Peyer's patch (tissue), 4 donors: ENCODE measurements at regions not wholly inside any gene's neighbourhood (a gene's known extent, or its start where the extent isn't known, plus 50 kb on each side); places are given as distances from the start of the nearest gene placed in this dataset.

Experiments used
- DNase-seq, 3 donors: peaks; one replicate each; pipeline ENCODE4 v3.0.0-alpha.2; 2017 to 2019
- H3K27ac ChIP-seq, 4 donors: fragments of 200-600 bp; sonication (generic); one replicate each; pipeline ENCODE4 v1.5.1; 2016 to 2019
- H3K27me3 ChIP-seq, 2 donors: fragments of 200-600 bp; sonication (generic); one replicate each; pipeline ENCODE4 v1.5.1; 2019
- H3K36me3 ChIP-seq, 3 donors: fragments of 200-600 bp; sonication (generic); one replicate each; pipeline ENCODE4 v1.5.1; 2016 to 2019
- H3K4me1 ChIP-seq, 4 donors: fragments of 200-600 bp; sonication (generic); one replicate each; pipeline ENCODE4 v1.5.1; 2016 to 2019
- H3K4me3 ChIP-seq, 4 donors: fragments of 200-600 bp; sonication (generic); 1 replicate in 3 of 4; 2 replicates in 1 of 4; pipeline ENCODE4 v1.5.1; 2016 to 2019; ENCODE audit warnings: mild to moderate bottlenecking in 1 of 4
- H3K9me3 ChIP-seq, 4 donors: fragments of 200-600 bp; sonication (generic); one replicate each; pipeline ENCODE4 v1.5.1; 2016 to 2019; ENCODE audit warnings: mild to moderate bottlenecking in 1 of 4
- POLR2A ChIP-seq, 2 donors: fragments of 450-650 bp; IDR thresholded peaks; one replicate each; pipeline ENCODE4 v1.5.1; 2017; ENCODE audit warnings: antibody characterized with exemption in 2 of 2, mild to moderate bottlenecking in 2 of 2, moderate library complexity in 2 of 2
- TF ChIP-seq, protein P1 (sequence below), 6 experiments: fragments of 450-650 bp in 4 of 6; fragments of 200-600 bp in 2 of 6; sonication (generic) in 1 of 6; IDR thresholded peaks; one replicate each; pipeline ENCODE4 v1.5.1; 2017 to 2019; ENCODE audit warnings: antibody characterized with exemption in 6 of 6, mild to moderate bottlenecking in 3 of 6, moderate library complexity in 1 of 6

DNA sequence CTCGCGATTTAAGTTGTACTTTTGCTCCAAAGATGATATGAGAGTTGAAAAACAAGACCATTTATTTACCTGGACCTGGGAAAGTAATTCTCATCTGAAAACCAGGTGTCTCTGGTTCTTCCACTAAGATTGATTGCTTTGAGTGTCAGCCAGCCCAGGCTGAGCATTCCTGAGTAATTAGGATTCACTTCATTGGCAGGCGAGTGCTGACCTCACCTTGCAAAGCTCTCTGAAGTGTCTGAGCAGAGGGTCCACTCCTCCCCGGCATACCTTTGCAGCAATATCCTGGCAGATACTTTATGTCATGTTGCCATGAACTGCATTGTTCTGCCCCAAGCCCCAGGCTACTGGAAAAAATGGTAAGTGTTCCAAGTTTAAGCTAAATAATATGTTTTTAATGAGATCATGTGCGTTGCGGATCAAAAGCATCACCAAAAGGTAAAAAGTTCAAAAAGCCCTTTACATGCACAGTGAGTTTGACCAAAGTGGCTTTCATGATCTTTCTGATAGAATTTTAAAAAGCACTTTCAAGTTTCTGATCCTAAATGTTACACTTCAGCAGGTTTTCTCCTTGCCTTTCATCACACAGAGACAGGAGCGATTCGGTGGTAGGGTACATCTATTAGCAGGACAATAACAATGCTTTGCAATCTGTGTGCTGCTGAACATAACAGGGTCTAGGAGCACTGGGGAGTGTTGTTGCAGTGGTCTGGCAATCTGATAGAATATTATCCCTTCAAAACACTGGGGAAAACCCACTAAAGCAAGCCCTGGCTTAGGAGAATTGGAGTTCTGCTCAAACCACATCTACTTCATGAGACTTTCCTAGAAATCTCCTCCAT lies 127.8 kb upstream of the EEF1E1 start:
- TF ChIP-seq, protein P1, sequence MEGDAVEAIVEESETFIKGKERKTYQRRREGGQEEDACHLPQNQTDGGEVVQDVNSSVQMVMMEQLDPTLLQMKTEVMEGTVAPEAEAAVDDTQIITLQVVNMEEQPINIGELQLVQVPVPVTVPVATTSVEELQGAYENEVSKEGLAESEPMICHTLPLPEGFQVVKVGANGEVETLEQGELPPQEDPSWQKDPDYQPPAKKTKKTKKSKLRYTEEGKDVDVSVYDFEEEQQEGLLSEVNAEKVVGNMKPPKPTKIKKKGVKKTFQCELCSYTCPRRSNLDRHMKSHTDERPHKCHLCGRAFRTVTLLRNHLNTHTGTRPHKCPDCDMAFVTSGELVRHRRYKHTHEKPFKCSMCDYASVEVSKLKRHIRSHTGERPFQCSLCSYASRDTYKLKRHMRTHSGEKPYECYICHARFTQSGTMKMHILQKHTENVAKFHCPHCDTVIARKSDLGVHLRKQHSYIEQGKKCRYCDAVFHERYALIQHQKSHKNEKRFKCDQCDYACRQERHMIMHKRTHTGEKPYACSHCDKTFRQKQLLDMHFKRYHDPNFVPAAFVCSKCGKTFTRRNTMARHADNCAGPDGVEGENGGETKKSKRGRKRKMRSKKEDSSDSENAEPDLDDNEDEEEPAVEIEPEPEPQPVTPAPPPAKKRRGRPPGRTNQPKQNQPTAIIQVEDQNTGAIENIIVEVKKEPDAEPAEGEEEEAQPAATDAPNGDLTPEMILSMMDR (IDR thresholded peaks at IDR 0.05) = no peak
- TF ChIP-seq POLR2A (IDR thresholded peaks at IDR 0.05) = no peak
- Histone ChIP-seq H3K27ac (no peak overlapping the region), H3K4me1 (no peaks in the 10 kb centered on the region), H3K27me3 (no peaks in the 10 kb centered on the region), H3K4me3 (no peak overlapping the region), H3K36me3 (no peaks in the 10 kb centered on the region), H3K9me3 (no peaks in the 10 kb centered on the region)
- no peak for DNase-seq

DNA sequence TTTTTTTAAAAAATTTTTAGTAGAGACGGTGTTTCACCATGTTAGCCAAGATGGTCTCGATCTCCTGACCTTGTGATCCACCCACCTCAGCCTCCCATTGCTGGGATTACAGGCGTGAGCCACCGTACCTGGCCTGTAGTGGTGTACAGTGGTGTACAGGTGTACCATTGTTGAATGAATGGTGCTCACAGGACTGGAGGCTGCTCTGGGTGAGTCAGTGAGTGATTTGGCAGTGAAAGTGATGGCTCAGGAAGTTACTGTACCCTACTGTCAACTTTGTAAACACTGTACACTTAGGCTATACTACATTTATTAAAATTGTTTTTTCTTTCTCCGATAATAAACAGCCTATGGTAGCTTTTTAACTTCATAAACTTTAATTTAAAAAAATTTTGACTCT lies 122.8 kb upstream of the EEF1E1 start:
- no peaks in the 10 kb centered on the region for H3K27me3 ChIP-seq
- no peak for TF ChIP-seq POLR2A (IDR thresholded peaks at IDR 0.05)
- TF ChIP-seq, protein P1 (IDR thresholded peaks at IDR 0.05) = no peak
- no peak overlapping the region for H3K4me3 ChIP-seq

DNA sequence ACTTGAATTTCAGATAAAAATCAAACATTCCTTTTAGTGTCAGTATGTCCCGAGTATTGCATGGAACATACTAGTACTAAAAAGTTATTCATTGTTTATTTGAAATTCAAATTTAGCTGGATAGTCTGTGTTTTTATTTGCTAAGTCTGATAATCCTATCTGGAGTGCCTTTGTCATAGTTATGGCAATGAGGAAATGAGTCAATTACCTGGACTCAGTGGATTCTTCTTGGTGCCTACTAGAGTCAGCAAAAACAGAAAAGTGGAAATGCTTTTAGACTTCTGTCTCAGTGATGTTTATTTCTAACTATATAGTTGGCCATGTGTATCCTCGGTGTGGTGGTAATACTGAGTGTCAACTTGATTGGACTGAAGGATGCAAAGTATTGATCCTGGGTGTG lies 121.3 kb upstream of the EEF1E1 start:
- TF ChIP-seq, protein P1 (IDR thresholded peaks at IDR 0.05) = no peak
- no peak for TF ChIP-seq POLR2A (IDR thresholded peaks at IDR 0.05)
- H3K36me3 ChIP-seq = no peaks in the 10 kb centered on the region
- no peaks in the 10 kb centered on the region for H3K4me1 ChIP-seq
- no peaks in the 10 kb centered on the region for H3K27me3 ChIP-seq
- DNase-seq = no peak
- no peak overlapping the region for H3K27ac ChIP-seq
- no peaks in the 10 kb centered on the region for H3K9me3 ChIP-seq
- no peak overlapping the region for H3K4me3 ChIP-seq

More for the DNA sequence above, 122.8 kb upstream of the EEF1E1 start:
- Histone ChIP-seq H3K36me3 (no peaks in the 10 kb centered on the region), H3K9me3 (no peaks in the 10 kb centered on the region), H3K27ac (no peak overlapping the region), H3K4me1 (no peaks in the 10 kb centered on the region)
- no peak for DNase-seq

DNA sequence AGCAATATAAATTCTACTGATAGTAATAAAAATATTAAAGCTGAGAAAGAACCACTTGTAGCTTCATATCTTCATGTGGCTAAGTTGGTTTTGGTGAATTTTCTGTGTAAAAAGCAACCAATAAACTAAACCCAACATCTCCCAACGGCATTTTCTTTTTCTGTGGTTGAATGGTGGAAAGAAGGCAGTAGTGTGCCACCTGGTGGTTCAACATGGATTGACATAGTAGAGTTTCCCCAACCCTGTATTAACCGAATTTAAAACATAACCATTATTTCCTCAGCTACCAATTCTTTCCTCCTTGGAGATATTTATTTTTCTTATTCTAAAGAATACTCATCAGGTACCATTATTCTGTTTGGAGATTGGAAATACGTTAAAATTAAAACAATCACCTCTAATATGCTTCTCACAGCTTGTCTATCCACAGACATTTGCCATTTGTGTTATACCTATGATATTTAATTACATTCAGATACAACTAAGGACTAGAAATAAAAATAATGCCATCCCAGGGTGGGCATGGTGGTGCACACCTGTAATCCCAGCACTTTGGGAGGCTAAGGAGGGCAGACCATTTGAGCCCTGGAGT lies 117.1 kb upstream of the EEF1E1 start:
- H3K36me3 ChIP-seq = no peaks in the 10 kb centered on the region
- no peaks in the 10 kb centered on the region for H3K4me1 ChIP-seq
- no peak overlapping the region for H3K27ac ChIP-seq
- no peak overlapping the region for H3K4me3 ChIP-seq
- no peaks in the 10 kb centered on the region for H3K27me3 ChIP-seq
- TF ChIP-seq, protein P1 (IDR thresholded peaks at IDR 0.05) = peak; percentile 53 to 84 (median 79)
- no peak for TF ChIP-seq POLR2A (IDR thresholded peaks at IDR 0.05)
- no peaks in the 10 kb centered on the region for H3K9me3 ChIP-seq
- peak in 1 of 3 donors; percentile 63 for DNase-seq

- no peak for DNase-seq
- Histone ChIP-seq H3K36me3 (no peaks in the 10 kb centered on the region), H3K4me1 (no peaks in the 10 kb centered on the region), H3K27me3 (no peaks in the 10 kb centered on the region), H3K9me3 (no peaks in the 10 kb centered on the region), H3K4me3 (no peak overlapping the region), H3K27ac (no peak overlapping the region)
- TF ChIP-seq, protein P1 (IDR thresholded peaks at IDR 0.05) = no peak
- no peak for TF ChIP-seq POLR2A (IDR thresholded peaks at IDR 0.05)
Measured at GRCh38 chr6:8218861-8219260, 116.5 kb upstream of the EEF1E1 start.
